OCI-LY7 (cell line): ENCODE measurements at regions not wholly inside any gene's neighbourhood (a gene's known extent, or its start where the extent isn't known, plus 50 kb on each side); places are given as distances from the start of the nearest gene placed in this dataset.

Experiments used
- EZH2phosphoT487 ChIP-seq: fragments of 200-600 bp; sonication (generic); IDR thresholded peaks from 2 replicates; pipeline ENCODE4 v1.6.1; 2018; ENCODE audit warnings: low read depth, borderline replicate concordance, mild to moderate bottlenecking, mixed run types, antibody characterized with exemption, low read length, moderate library complexity, mixed read lengths
- TF ChIP-seq, protein P1 (sequence below): fragments of 200-600 bp; sonication (generic); conservative IDR thresholded peaks from 2 replicates; pipeline ENCODE4 v1.5.1; 2014; ENCODE audit warnings: mild to moderate bottlenecking, antibody characterized with exemption, low read length, moderate library complexity, mixed read lengths

GRCh38 chr7:52309631-52310030 is 725.8 kb upstream of the POM121L12 start:
- TF ChIP-seq, protein P1, sequence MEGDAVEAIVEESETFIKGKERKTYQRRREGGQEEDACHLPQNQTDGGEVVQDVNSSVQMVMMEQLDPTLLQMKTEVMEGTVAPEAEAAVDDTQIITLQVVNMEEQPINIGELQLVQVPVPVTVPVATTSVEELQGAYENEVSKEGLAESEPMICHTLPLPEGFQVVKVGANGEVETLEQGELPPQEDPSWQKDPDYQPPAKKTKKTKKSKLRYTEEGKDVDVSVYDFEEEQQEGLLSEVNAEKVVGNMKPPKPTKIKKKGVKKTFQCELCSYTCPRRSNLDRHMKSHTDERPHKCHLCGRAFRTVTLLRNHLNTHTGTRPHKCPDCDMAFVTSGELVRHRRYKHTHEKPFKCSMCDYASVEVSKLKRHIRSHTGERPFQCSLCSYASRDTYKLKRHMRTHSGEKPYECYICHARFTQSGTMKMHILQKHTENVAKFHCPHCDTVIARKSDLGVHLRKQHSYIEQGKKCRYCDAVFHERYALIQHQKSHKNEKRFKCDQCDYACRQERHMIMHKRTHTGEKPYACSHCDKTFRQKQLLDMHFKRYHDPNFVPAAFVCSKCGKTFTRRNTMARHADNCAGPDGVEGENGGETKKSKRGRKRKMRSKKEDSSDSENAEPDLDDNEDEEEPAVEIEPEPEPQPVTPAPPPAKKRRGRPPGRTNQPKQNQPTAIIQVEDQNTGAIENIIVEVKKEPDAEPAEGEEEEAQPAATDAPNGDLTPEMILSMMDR = no peak
- TF ChIP-seq EZH2phosphoT487 = no peak
